ENCODE measurements at regions not wholly inside any gene's neighbourhood (a gene's known extent, or its start where the extent isn't known, plus 50 kb on each side); places are given as distances from the start of the nearest gene placed in this dataset.

- TF ChIP-seq CTCF (IDR thresholded peaks at IDR 0.05) (no peak), POLR2A (IDR thresholded peaks at IDR 0.05) (no peak)
Measured at GRCh38 chr18:54033052-54033451, 191.4 kb downstream of the MBD2 start.
